GM12878 (cell line): ENCODE measurements at regions not wholly inside any gene's neighbourhood (a gene's known extent, or its start where the extent isn't known, plus 50 kb on each side); places are given as distances from the start of the nearest gene placed in this dataset.
A peak's percentile ranks its signal among the peaks of the same experiment; 100 is the strongest.

Source experiments
- ATAC-seq: fragments of 200-7000 bp; cut with Tn5 transposase; 3 replicates; pipeline ENCODE4 v1.9.1; 2020; ENCODE audit warnings: mild to moderate bottlenecking, moderate library complexity
- BruUV-seq: library from RNA; stranded (reverse); fragments of 400-500 nt; replicated peaks from 2 replicates; lab custom pipeline; 2021; lab: Mats Ljungman, UMichigan
- CTCF ChIA-PET: fragments of 300-600 bp; sonication (Branson Sonifier 250); formaldehyde crosslinking; extraction: SDS; loops from one replicate; lab custom pipeline; 2021; ENCODE audit warnings: inconsistent platforms; lab: Yijun Ruan, JAX
- POLR2A ChIA-PET: fragments of 350-600 bp; formaldehyde crosslinking; extraction: SDS; loops from one replicate; lab custom pipeline; 2021; ENCODE audit warnings: inconsistent platforms; lab: Charles Lee
- RAD21 ChIA-PET: fragments of 300-600 bp; sonication (Branson Sonifier 250); formaldehyde crosslinking; loops from one replicate; lab custom pipeline; 2023; ENCODE audit warnings: antibody characterized with exemption; ENCODE audit not compliant: unreplicated experiment; lab: Charles Lee
- SMC1A ChIA-PET: fragments of 300-600 bp; sonication (Branson Sonifier 250); formaldehyde crosslinking; loops from one replicate; lab custom pipeline; 2023; ENCODE audit not compliant: unreplicated experiment, uncharacterized antibody; lab: Charles Lee
- DNase-seq: peaks from one replicate; pipeline ENCODE4 v3.0.0-alpha.2; 2011; ENCODE audit warnings: low read depth, low spot score
- FAIRE-seq: peaks from 3 replicates; lab custom pipeline; 2011; peaks lifted over from hg19 to GRCh38; lab: Jason Lieb, UNC
- H2AFZ ChIP-seq: 2 replicates; pipeline ENCODE4 v1.6.0; 2011; ENCODE audit warnings: low read depth, low read length, control low read depth; ENCODE audit not compliant: control insufficient read depth
- H3K27ac ChIP-seq: 2 replicates; pipeline ENCODE4 v1.5.1; 2011; ENCODE audit warnings: control low read depth; ENCODE audit not compliant: control insufficient read depth, insufficient read depth
- H3K27me3 ChIP-seq, 2 experiments: replicated peaks in 1 of 2; 2 replicates each; pipeline versions ENCODE4 v1.6.0 to v1.6.1; 2011; ENCODE audit warnings: low read length in 1 of 2; ENCODE audit not compliant: control insufficient read depth in 2 of 2, insufficient read depth in 2 of 2
- H3K36me3 ChIP-seq, 2 experiments: 2 replicates each; pipeline ENCODE4 v1.5.1; 2011; ENCODE audit warnings: low read length in 1 of 2; ENCODE audit not compliant: control insufficient read depth in 2 of 2, insufficient read depth in 2 of 2
- H3K4me1 ChIP-seq: 2 replicates; pipeline ENCODE4 v1.6.1; 2011; ENCODE audit warnings: mild to moderate bottlenecking, low read length, moderate library complexity, mixed read lengths; ENCODE audit not compliant: control insufficient read depth, insufficient read depth
- H3K4me2 ChIP-seq: 2 replicates; pipeline ENCODE4 v1.6.0; 2011; ENCODE audit warnings: control low read depth; ENCODE audit not compliant: control insufficient read depth, insufficient read depth
- H3K4me3 ChIP-seq: fragments of 200-600 bp; sonication (generic); 2 replicates; pipeline ENCODE4 v1.5.1; 2016
- H3K79me2 ChIP-seq: 2 replicates; pipeline ENCODE4 v1.6.0; 2011; ENCODE audit warnings: low read length; ENCODE audit not compliant: control insufficient read depth, insufficient read depth
- H3K9ac ChIP-seq: 2 replicates; pipeline ENCODE4 v1.8.0; 2011; ENCODE audit warnings: low read length, control low read depth, mixed read lengths; ENCODE audit not compliant: control insufficient read depth, insufficient read depth
- H3K9me3 ChIP-seq: replicated peaks from 3 replicates; pipeline ENCODE4 v1.5.1; 2011; ENCODE audit warnings: mild to moderate bottlenecking, low read length; ENCODE audit not compliant: control insufficient read depth, insufficient read depth
- H4K20me1 ChIP-seq: 2 replicates; pipeline ENCODE4 v1.6.0; 2011; ENCODE audit not compliant: control insufficient read depth, insufficient read depth
- ATF7 ChIP-seq: fragments of 450-650 bp; IDR thresholded peaks from 2 replicates; pipeline ENCODE4 v1.6.1; 2016; ENCODE audit warnings: low read depth, mild to moderate bottlenecking
- BHLHE40 ChIP-seq, 2 experiments: fragments of 450-650 bp in 1 of 2; IDR thresholded peaks; 2 replicates each; pipeline ENCODE4 v1.6.1; 2011 to 2017; ENCODE audit warnings: low read depth in 2 of 2, borderline replicate concordance in 1 of 2, improper control_type of control experiment in 1 of 2, low read length in 1 of 2, mild to moderate bottlenecking in 1 of 2
- BMI1 ChIP-seq: fragments of 450-650 bp; IDR thresholded peaks from 2 replicates; pipeline ENCODE4 v1.6.1; 2016; ENCODE audit warnings: mild to moderate bottlenecking, moderate library complexity, borderline replicate concordance
- DPF2 ChIP-seq: fragments of 450-650 bp; IDR thresholded peaks from 2 replicates; pipeline ENCODE4 v1.6.1; 2017; ENCODE audit warnings: mild to moderate bottlenecking
- EP300 ChIP-seq, 2 experiments: fragments of 150-350 bp in 1 of 2; IDR thresholded peaks; 2 replicates each; pipeline ENCODE4 v1.6.1; 2011 to 2012; ENCODE audit warnings: low read depth in 2 of 2, low read length in 2 of 2, borderline replicate concordance in 1 of 2, improper control_type of control experiment in 1 of 2, inconsistent platforms in 1 of 2; ENCODE audit not compliant: control insufficient read depth in 1 of 2
- HDAC2 ChIP-seq: fragments of 200-600 bp; sonication (generic); IDR thresholded peaks from 2 replicates; pipeline ENCODE4 v1.6.1; 2017
- IKZF1 ChIP-seq: fragments of 450-650 bp; conservative IDR thresholded peaks from 2 replicates; pipeline ENCODE4 v1.6.1; 2017; ENCODE audit warnings: antibody characterized with exemption, mild to moderate bottlenecking
- MTA2 ChIP-seq: fragments of 450-650 bp; IDR thresholded peaks from 2 replicates; pipeline ENCODE4 v1.6.1; 2016; ENCODE audit warnings: low read depth, mild to moderate bottlenecking, moderate library complexity
- RAD51 ChIP-seq: fragments of 450-650 bp; IDR thresholded peaks from 2 replicates; pipeline ENCODE4 v1.6.1; 2016; ENCODE audit warnings: moderate library complexity, mild to moderate bottlenecking, inconsistent platforms
- STAT3 ChIP-seq: IDR thresholded peaks from 2 replicates; pipeline ENCODE4 v1.6.1; 2011; ENCODE audit warnings: low read depth, low read length, improper control_type of control experiment
- ZNF217 ChIP-seq: fragments of 450-650 bp; IDR thresholded peaks from 2 replicates; pipeline ENCODE4 v1.6.1; 2017; ENCODE audit warnings: antibody characterized with exemption, mild to moderate bottlenecking
- WGBS: methylation state at CpG from one replicate; pipeline ENCODE4 v1.1.6; 2016; ENCODE audit warnings: low lambda C conversion rate; ENCODE audit not compliant: insufficient replicate concordance, insufficient coverage; ENCODE audit errors: missing lambda C conversion rate; 5-methylcytosine and 5-hydroxymethylcytosine counted together
- in situ Hi-C: fragments of 300-500 bp; cut with MboI; formaldehyde crosslinking; loops from 9 replicates; pipeline ENCODE4 v1.14.3; 2018; ENCODE audit warnings: mixed read lengths
- intact Hi-C: fragments of 100-400 bp; cut with micrococcal nuclease; formaldehyde crosslinking; loops from one replicate; pipeline ENCODE4 v1.14.2; 2022; ENCODE audit not compliant: unreplicated experiment
- TF ChIP-seq, protein P1 (sequence below): fragments of 450-650 bp; formaldehyde crosslinking; IDR thresholded peaks from 2 replicates; pipeline ENCODE4 v1.5.0; 2022; ENCODE audit warnings: mild to moderate bottlenecking, missing genetic modification characterization
- TF ChIP-seq, protein P2 (sequence below): fragments of 450-650 bp; IDR thresholded peaks from 2 replicates; pipeline ENCODE4 v1.6.1; 2017; ENCODE audit warnings: low read depth, mild to moderate bottlenecking, moderate library complexity
- TF ChIP-seq, protein P3 (sequence below): fragments of 450-650 bp; conservative IDR thresholded peaks from 2 replicates; pipeline ENCODE4 v1.6.1; 2017; ENCODE audit warnings: mild to moderate bottlenecking, moderate library complexity

DNA sequence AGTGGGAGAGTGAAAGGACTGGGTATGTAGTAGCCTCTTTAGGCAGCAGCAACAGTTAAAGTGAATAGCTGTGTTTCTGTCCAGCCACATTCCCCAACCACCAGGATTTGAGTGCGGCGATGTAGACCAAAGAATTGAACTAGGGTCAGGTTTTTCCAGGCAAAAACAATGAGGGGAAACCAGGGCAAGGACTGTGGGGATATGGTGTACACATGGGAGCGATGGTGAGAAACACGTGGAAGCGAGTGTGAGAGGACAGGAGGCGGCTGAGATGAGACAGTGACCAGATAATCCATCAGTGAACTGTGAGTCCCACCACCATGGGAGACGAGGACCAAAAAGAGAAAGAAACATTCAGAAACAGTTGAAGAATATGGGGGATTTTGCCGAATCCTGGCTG lies 409.5 kb downstream of the TSN start (continued):
- TF ChIP-seq, protein P1, sequence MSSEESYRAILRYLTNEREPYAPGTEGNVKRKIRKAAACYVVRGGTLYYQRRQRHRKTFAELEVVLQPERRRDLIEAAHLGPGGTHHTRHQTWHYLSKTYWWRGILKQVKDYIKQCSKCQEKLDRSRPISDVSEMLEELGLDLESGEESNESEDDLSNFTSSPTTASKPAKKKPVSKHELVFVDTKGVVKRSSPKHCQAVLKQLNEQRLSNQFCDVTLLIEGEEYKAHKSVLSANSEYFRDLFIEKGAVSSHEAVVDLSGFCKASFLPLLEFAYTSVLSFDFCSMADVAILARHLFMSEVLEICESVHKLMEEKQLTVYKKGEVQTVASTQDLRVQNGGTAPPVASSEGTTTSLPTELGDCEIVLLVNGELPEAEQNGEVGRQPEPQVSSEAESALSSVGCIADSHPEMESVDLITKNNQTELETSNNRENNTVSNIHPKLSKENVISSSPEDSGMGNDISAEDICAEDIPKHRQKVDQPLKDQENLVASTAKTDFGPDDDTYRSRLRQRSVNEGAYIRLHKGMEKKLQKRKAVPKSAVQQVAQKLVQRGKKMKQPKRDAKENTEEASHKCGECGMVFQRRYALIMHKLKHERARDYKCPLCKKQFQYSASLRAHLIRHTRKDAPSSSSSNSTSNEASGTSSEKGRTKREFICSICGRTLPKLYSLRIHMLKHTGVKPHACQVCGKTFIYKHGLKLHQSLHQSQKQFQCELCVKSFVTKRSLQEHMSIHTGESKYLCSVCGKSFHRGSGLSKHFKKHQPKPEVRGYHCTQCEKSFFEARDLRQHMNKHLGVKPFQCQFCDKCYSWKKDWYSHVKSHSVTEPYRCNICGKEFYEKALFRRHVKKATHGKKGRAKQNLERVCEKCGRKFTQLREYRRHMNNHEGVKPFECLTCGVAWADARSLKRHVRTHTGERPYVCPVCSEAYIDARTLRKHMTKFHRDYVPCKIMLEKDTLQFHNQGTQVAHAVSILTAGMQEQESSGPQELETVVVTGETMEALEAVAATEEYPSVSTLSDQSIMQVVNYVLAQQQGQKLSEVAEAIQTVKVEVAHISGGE = no peak
- TF ChIP-seq, protein P2, sequence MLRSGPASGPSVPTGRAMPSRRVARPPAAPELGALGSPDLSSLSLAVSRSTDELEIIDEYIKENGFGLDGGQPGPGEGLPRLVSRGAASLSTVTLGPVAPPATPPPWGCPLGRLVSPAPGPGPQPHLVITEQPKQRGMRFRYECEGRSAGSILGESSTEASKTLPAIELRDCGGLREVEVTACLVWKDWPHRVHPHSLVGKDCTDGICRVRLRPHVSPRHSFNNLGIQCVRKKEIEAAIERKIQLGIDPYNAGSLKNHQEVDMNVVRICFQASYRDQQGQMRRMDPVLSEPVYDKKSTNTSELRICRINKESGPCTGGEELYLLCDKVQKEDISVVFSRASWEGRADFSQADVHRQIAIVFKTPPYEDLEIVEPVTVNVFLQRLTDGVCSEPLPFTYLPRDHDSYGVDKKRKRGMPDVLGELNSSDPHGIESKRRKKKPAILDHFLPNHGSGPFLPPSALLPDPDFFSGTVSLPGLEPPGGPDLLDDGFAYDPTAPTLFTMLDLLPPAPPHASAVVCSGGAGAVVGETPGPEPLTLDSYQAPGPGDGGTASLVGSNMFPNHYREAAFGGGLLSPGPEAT = no peak
- TF ChIP-seq, protein P3, sequence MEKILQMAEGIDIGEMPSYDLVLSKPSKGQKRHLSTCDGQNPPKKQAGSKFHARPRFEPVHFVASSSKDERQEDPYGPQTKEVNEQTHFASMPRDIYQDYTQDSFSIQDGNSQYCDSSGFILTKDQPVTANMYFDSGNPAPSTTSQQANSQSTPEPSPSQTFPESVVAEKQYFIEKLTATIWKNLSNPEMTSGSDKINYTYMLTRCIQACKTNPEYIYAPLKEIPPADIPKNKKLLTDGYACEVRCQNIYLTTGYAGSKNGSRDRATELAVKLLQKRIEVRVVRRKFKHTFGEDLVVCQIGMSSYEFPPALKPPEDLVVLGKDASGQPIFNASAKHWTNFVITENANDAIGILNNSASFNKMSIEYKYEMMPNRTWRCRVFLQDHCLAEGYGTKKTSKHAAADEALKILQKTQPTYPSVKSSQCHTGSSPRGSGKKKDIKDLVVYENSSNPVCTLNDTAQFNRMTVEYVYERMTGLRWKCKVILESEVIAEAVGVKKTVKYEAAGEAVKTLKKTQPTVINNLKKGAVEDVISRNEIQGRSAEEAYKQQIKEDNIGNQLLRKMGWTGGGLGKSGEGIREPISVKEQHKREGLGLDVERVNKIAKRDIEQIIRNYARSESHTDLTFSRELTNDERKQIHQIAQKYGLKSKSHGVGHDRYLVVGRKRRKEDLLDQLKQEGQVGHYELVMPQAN = no peak
- TF ChIP-seq RAD51 = no peak

DNA sequence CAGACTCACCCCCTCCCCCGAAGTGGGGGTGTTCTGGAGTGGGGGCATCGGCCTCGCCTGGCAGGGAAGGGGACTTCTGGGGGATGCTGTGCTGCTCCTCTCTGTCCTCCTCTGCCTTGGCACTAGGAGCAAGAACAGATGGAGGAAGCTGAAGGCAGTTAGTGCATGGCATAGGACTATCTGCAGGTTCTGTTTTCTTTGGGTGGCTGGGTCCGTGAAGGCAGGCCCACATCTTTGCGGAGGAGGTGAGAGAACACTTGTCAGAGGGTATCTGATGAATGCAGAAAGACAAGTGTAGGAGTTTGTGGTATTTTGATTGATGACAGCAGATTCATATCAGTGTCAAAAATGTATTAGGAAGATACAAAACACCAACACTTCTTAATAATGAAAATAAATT lies 411.4 kb downstream of the TSN start:
- Histone ChIP-seq H3K9ac (no peak overlapping the region), H3K36me3 (no peaks in the 10 kb centered on the region), H3K4me2 (no peak overlapping the region), H2AFZ (no peak overlapping the region), H3K27ac (no peak overlapping the region), H3K79me2 (no peaks in the 10 kb centered on the region), H3K4me3 (no peak overlapping the region), H4K20me1 (no peaks in the 10 kb centered on the region), H3K27me3 (no peaks in the 10 kb centered on the region; a peak in 1 of 4 replicates), H3K4me1 (no peaks in the 10 kb centered on the region), H3K9me3 (no peaks in the 10 kb centered on the region)
- FAIRE-seq = no peak
- 30% methylated on average over 5 of the region's 5 CpGs for WGBS
- intact Hi-C loops = no loop called here
- ChIA-PET CTCF (interaction anchor here (0.8 kb wide), 1 partner anchor 203 kb away, joined by 3 read pairs; no protein-coding TSS in a partner anchor), SMC1A (interaction anchor here (0.7 to 1.9 kb wide), 3 partner anchors 16 to 31 kb away, joined by 3 to 5 read pairs (median 4); no protein-coding TSS in a partner anchor), POLR2A (interaction anchor here (1.1 kb wide), 1 partner anchor 10 kb away, joined by 3 read pairs; no protein-coding TSS in a partner anchor), RAD21 (interaction anchor here (0.8 to 1.4 kb wide), 4 partner anchors 18 to 579 kb away, joined by 3 to 6 read pairs (median 4); no protein-coding TSS in a partner anchor)
- no TSS peak for BruUV-seq
- in situ Hi-C loops = no loop called here
- DNase-seq = no peak
- peak; percentile 59 for ATAC-seq
- TF ChIP-seq DPF2 = peak; percentile 82
- TF ChIP-seq BMI1 = 0 out of 2 replicates have a peak, but pooled peaks have one; percentile 33
- TF ChIP-seq ATF7 = peak; percentile 54
- peak; percentile 54; the same call in 1 of the 2 replicates for TF ChIP-seq IKZF1
- no peak for TF ChIP-seq STAT3
- TF ChIP-seq EP300 (IDR thresholded peaks at IDR 0.05; ENCODE audit: borderline replicate concordance in 1 of 2, control insufficient read depth in 1 of 2, low read depth in 2 of 2, low read length in 2 of 2) = peak in 1 of 2 experiments; percentile 57; a peak in 1 of 4 replicates
- TF ChIP-seq BHLHE40 (IDR thresholded peaks at IDR 0.05; ENCODE audit: borderline replicate concordance in 1 of 2, low read depth in 2 of 2, low read length in 1 of 2) = 0 out of 4 replicates have a peak, but pooled peaks of 1 of the 2 experiments have one; percentile 16
- TF ChIP-seq ZNF217 = no peak
- TF ChIP-seq MTA2 = peak; percentile 83
- no peak for TF ChIP-seq HDAC2
